ENCODE measurements at regions not wholly inside any gene's neighbourhood (a gene's known extent, or its start where the extent isn't known, plus 50 kb on each side); places are given as distances from the start of the nearest gene placed in this dataset.

DNA sequence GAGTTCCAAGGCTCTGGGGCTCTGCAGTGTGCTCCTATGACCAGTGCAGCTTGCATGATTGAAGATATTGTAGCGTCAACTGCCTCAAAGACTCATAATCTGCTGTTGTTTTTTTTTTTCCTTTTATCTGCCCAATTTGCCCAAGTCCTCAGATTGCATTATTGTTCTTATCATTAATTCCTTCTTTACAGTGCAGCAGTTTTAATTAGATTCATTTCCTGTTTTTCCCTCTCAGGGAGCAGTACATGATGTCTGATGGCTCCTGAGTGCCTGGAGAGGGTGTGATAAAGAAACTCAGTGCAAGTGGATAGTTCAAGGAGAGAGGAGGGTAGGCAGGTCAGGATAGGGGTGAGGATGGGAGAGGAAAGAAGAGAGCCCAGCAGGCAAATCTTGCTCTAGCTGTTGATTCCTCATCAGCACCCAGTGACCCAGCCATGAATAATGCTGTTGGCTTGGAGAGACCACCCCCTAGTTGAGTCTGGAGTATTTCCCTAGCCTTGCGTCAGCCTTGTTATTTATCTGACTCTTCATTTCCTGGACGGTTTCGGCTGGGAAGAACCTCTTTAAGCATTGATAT, 219.6 kb upstream of the SESN3 start:
- no peaks in the 10 kb centered on the region for H3K79me2 ChIP-seq (ENCODE audit: low read length)
- no peak overlapping the region for H3K4me2 ChIP-seq (ENCODE audit: low read depth, low read length, poor library complexity, severe bottlenecking)
- H3K9me2 ChIP-seq (replicated peaks; ENCODE audit: insufficient read depth, low read length), result no peaks in the 10 kb centered on the region
- no peak overlapping the region for H3K9ac ChIP-seq (ENCODE audit: low read length)
- no peak for DNase-seq
- no peaks in the 10 kb centered on the region for H3K27me3 ChIP-seq (ENCODE audit: low read length)
- H3K9me3 ChIP-seq (ENCODE audit: low read length), result no peaks in the 10 kb centered on the region
- H2AFZ ChIP-seq (ENCODE audit: low read length), result no peak overlapping the region
- H3K36me3 ChIP-seq (ENCODE audit: insufficient read depth, low read length), result no peaks in the 10 kb centered on the region
- H3K27ac ChIP-seq (ENCODE audit: low read length), result no peak overlapping the region
- H4K20me1 ChIP-seq (ENCODE audit: insufficient read depth, low read depth, low read length), result no peaks in the 10 kb centered on the region
- no peak overlapping the region for H3K4me3 ChIP-seq (ENCODE audit: low read length)
- H3K4me1 ChIP-seq (ENCODE audit: low read length), result no peaks in the 10 kb centered on the region

DNA sequence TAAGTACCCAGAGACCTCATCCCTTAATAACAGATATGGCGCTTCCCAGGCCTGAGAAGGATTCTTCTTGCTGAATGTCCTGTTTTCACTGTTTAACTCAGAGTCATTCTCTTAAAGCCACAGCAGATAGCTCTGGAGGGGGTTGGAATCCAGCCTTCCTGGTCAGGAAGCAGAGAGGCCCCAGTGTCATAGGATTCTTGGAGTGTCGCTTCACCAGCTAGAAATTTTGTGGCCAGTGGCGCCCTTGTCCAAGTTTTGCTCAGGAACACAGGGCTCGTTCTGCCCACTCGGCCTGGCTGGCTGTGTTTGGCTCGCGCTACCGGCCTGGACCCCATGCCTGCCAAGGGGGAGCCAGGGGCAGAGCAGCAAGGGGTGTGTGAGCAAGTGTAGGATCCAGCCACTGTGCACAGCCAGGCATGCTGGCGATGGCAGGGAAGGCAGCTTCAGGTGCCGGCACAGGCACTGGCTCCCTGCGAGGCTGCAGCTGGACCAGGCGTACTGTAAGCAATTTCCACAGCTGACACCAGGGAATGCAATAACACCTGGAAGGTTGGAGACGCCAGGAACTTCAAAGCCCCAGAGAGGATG, 214.8 kb upstream of the SESN3 start:
- Histone ChIP-seq H3K4me2 (ENCODE audit: low read depth, low read length, poor library complexity, severe bottlenecking) (no peak overlapping the region), H3K79me2 (ENCODE audit: low read length) (no peaks in the 10 kb centered on the region), H3K9me2 (replicated peaks; ENCODE audit: insufficient read depth, low read length) (no peaks in the 10 kb centered on the region), H3K36me3 (ENCODE audit: insufficient read depth, low read length) (no peaks in the 10 kb centered on the region), H3K4me1 (ENCODE audit: low read length) (no peaks in the 10 kb centered on the region), H3K27ac (ENCODE audit: low read length) (no peak overlapping the region), H2AFZ (ENCODE audit: low read length) (no peak overlapping the region), H3K4me3 (ENCODE audit: low read length) (no peak overlapping the region), H3K9me3 (ENCODE audit: low read length) (no peaks in the 10 kb centered on the region), H3K9ac (ENCODE audit: low read length) (no peak overlapping the region), H4K20me1 (ENCODE audit: insufficient read depth, low read depth, low read length) (no peaks in the 10 kb centered on the region), H3K27me3 (ENCODE audit: low read length) (no peaks in the 10 kb centered on the region)
- DNase-seq, result no peak

DNA sequence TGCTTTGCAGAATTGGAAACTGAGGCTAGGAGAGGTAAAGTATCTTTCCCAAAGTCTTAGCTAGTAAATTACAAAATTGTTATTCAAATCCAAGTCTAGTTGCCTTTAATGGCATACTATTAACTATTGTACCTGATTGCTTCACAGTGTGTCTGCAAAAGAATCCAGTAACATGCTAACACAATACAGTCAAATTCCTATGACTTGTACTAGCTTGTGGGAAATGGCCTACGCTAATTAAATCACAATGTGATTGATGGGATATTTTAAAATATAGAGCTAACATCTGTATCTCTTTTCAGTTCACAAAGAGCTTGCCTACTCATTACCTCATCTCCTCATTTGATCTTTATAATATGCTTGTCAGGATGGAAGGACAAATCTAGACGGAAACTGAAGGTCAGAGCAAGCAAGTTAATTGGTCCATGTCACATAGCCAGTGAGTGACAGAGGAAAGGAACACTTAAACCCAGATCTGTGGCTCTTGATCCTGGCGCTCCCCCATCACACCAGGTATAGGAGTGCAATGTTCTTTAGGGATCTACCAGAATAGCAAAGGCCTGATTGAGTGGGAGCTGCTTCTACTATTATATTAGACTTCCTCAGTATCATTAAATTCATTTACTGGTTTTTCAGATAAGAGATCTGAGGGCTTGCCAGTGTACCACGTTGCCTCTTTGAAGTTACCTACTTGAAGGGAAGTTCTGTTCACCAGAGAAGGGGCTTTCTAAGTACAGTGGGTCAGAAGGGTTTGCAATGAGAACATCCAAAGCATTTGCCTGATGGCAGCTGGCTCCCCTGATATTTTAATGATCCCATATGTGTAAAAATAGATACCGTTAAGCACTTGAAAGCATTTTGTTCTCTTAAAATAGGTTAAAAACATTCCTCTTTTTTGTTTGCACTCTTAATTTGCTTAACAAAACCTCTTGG, 213.6 kb upstream of the SESN3 start:
- Histone ChIP-seq H3K27ac (ENCODE audit: low read length) (no peak overlapping the region), H3K36me3 (ENCODE audit: insufficient read depth, low read length) (no peaks in the 10 kb centered on the region), H2AFZ (ENCODE audit: low read length) (no peak overlapping the region), H4K20me1 (ENCODE audit: insufficient read depth, low read depth, low read length) (no peaks in the 10 kb centered on the region), H3K4me1 (ENCODE audit: low read length) (no peaks in the 10 kb centered on the region), H3K9ac (ENCODE audit: low read length) (no peak overlapping the region), H3K4me3 (ENCODE audit: low read length) (no peak overlapping the region), H3K4me2 (ENCODE audit: low read depth, low read length, poor library complexity, severe bottlenecking) (no peak overlapping the region), H3K9me3 (ENCODE audit: low read length) (no peaks in the 10 kb centered on the region), H3K9me2 (replicated peaks; ENCODE audit: insufficient read depth, low read length) (no peaks in the 10 kb centered on the region), H3K79me2 (ENCODE audit: low read length) (no peaks in the 10 kb centered on the region), H3K27me3 (ENCODE audit: low read length) (no peaks in the 10 kb centered on the region)
- no peak for DNase-seq

GRCh38 chr11:95443386-95443785, 212.4 kb upstream of the SESN3 start:
- Histone ChIP-seq H4K20me1 (ENCODE audit: insufficient read depth, low read depth, low read length) (no peaks in the 10 kb centered on the region), H3K9ac (ENCODE audit: low read length) (peak overlapping the region; percentile 10; the same call in 1 of the 2 replicates), H3K36me3 (ENCODE audit: insufficient read depth, low read length) (no peaks in the 10 kb centered on the region), H3K27me3 (ENCODE audit: low read length) (no peaks in the 10 kb centered on the region), H3K27ac (ENCODE audit: low read length) (no peak overlapping the region), H3K4me1 (ENCODE audit: low read length) (no peaks in the 10 kb centered on the region), H3K4me2 (ENCODE audit: low read depth, low read length, poor library complexity, severe bottlenecking) (peak overlapping the region; percentile 27), H3K4me3 (ENCODE audit: low read length) (peak overlapping the region; percentile 7; the same call in 1 of the 2 replicates), H3K79me2 (ENCODE audit: low read length) (no peaks in the 10 kb centered on the region), H3K9me3 (ENCODE audit: low read length) (no peaks in the 10 kb centered on the region), H2AFZ (ENCODE audit: low read length) (peak overlapping the region; percentile 17; the same call in 1 of the 2 replicates), H3K9me2 (replicated peaks; ENCODE audit: insufficient read depth, low read length) (no peaks in the 10 kb centered on the region)
- DNase-seq, result peak; percentile 85

- H3K9ac ChIP-seq (ENCODE audit: low read length), result no peak overlapping the region
- no peaks in the 10 kb centered on the region for H3K9me2 ChIP-seq (replicated peaks; ENCODE audit: insufficient read depth, low read length)
- no peaks in the 10 kb centered on the region for H3K36me3 ChIP-seq (ENCODE audit: insufficient read depth, low read length)
- no peaks in the 10 kb centered on the region for H4K20me1 ChIP-seq (ENCODE audit: insufficient read depth, low read depth, low read length)
- no peak overlapping the region for H3K4me2 ChIP-seq (ENCODE audit: low read depth, low read length, poor library complexity, severe bottlenecking)
- no peaks in the 10 kb centered on the region for H3K9me3 ChIP-seq (ENCODE audit: low read length)
- no peaks in the 10 kb centered on the region for H3K4me1 ChIP-seq (ENCODE audit: low read length)
- no peaks in the 10 kb centered on the region for H3K27me3 ChIP-seq (ENCODE audit: low read length)
- no peak overlapping the region for H3K27ac ChIP-seq (ENCODE audit: low read length)
- no peaks in the 10 kb centered on the region for H3K79me2 ChIP-seq (ENCODE audit: low read length)
- no peak overlapping the region for H2AFZ ChIP-seq (ENCODE audit: low read length)
- no peak for DNase-seq
- H3K4me3 ChIP-seq (ENCODE audit: low read length), result no peak overlapping the region
Measured at GRCh38 chr11:95442531-95443050, 211.6 kb upstream of the SESN3 start.

DNA sequence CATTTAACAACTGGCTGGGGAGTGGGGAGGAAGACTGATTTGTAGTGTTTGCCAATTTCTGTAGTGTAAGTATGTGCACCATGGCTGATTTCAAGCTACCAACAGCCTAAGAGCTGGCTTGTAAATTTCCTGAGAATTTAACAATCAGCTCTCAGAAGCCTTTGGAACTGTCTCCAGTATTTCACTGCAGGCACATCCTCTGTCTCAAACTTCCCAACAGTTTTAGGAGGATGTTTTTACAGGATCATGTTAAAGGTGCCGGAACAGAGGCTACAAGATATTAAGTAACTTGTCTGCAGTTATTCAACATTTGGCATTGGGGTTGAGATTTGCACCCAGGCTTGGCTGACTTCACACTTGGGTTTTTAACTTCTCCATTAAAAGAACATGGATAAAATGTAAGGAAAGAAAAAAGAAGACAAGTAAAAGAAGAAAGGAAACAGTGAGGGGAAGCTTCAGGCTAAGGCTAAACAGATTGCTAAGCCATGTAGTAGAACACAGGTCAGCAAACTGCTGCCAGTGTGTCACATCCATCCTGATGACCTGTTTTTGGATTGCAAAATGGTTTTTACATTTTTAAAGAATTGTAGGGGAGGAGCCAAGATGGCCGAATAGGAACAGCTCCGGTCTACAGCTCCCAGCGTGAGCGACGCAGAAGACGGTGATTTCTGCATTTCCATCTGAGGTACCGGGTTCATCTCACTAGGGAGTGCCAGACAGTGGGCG, 204.8 kb upstream of the SESN3 start:
- no peaks in the 10 kb centered on the region for H3K4me1 ChIP-seq (ENCODE audit: low read length)
- H3K4me3 ChIP-seq (ENCODE audit: low read length), result no peak overlapping the region
- H3K9me2 ChIP-seq (replicated peaks; ENCODE audit: insufficient read depth, low read length), result no peaks in the 10 kb centered on the region
- H3K9me3 ChIP-seq (ENCODE audit: low read length), result no peaks in the 10 kb centered on the region
- DNase-seq, result no peak
- H3K27me3 ChIP-seq (ENCODE audit: low read length), result no peaks in the 10 kb centered on the region
- H3K9ac ChIP-seq (ENCODE audit: low read length), result no peak overlapping the region
- no peak overlapping the region for H3K27ac ChIP-seq (ENCODE audit: low read length)
- no peaks in the 10 kb centered on the region for H4K20me1 ChIP-seq (ENCODE audit: insufficient read depth, low read depth, low read length)
- no peaks in the 10 kb centered on the region for H3K79me2 ChIP-seq (ENCODE audit: low read length)
- H2AFZ ChIP-seq (ENCODE audit: low read length), result no peak overlapping the region; the same call in 1 of the 2 replicates
- no peak overlapping the region for H3K4me2 ChIP-seq (ENCODE audit: low read depth, low read length, poor library complexity, severe bottlenecking)
- H3K36me3 ChIP-seq (ENCODE audit: insufficient read depth, low read length), result no peaks in the 10 kb centered on the region

DNA sequence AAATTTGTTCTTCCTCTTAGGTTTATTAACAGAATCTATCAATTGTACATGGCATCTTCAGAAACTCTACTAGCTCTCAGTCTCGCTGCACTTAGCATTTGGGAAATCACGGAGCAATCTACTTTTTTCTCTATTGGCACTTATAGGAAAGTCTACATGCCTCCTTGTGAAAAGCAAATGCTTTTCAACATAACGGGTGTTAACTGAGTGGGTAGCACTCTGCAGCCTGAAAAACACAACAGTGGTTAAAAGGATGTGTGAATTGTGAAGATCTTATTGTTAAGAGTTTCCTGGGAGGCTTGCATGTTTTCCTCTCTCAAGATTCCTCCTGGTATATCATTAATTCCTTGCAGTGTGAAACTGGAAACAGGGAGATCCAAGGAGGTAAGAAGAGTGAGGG, 204.2 kb upstream of the SESN3 start:
- no peaks in the 10 kb centered on the region for H3K9me2 ChIP-seq (replicated peaks; ENCODE audit: insufficient read depth, low read length)
- no peak for DNase-seq
- no peak overlapping the region for H3K4me3 ChIP-seq (ENCODE audit: low read length)
- H4K20me1 ChIP-seq (ENCODE audit: insufficient read depth, low read depth, low read length), result no peaks in the 10 kb centered on the region
- no peak overlapping the region for H3K9ac ChIP-seq (ENCODE audit: low read length)
- H3K27me3 ChIP-seq (ENCODE audit: low read length), result no peaks in the 10 kb centered on the region
- no peaks in the 10 kb centered on the region for H3K79me2 ChIP-seq (ENCODE audit: low read length)
- no peak overlapping the region; the same call in 1 of the 2 replicates for H2AFZ ChIP-seq (ENCODE audit: low read length)
- no peaks in the 10 kb centered on the region for H3K9me3 ChIP-seq (ENCODE audit: low read length)
- H3K27ac ChIP-seq (ENCODE audit: low read length), result no peak overlapping the region
- H3K36me3 ChIP-seq (ENCODE audit: insufficient read depth, low read length), result no peaks in the 10 kb centered on the region
- no peaks in the 10 kb centered on the region for H3K4me1 ChIP-seq (ENCODE audit: low read length)
- no peak overlapping the region for H3K4me2 ChIP-seq (ENCODE audit: low read depth, low read length, poor library complexity, severe bottlenecking)
